AG04449 (cell line): ENCODE measurements at regions not wholly inside any gene's neighbourhood (a gene's known extent, or its start where the extent isn't known, plus 50 kb on each side); places are given as distances from the start of the nearest gene placed in this dataset.

Source experiments
- CTCF ChIA-PET: fragments of 350-600 bp; formaldehyde crosslinking; extraction: SDS; loops from one replicate; lab custom pipeline; 2021; ENCODE audit warnings: antibody characterized with exemption; lab: Yijun Ruan, JAX
- POLR2A ChIA-PET: fragments of 400-600, 350-600 bp; formaldehyde crosslinking; extraction: SDS; loops from one replicate; lab custom pipeline; 2020; ENCODE audit warnings: antibody characterized with exemption, inconsistent platforms; lab: Yijun Ruan, JAX
- DNase-seq: peaks from one replicate; pipeline ENCODE4 v3.0.0-alpha.2; 2010; ENCODE audit warnings: low read depth, low spot score
- H3K4me3 ChIP-seq: 2 replicates; pipeline ENCODE4 v1.5.1; 2011; ENCODE audit warnings: low read depth, mild to moderate bottlenecking, control low read depth, low read length
- TF ChIP-seq, protein P1 (sequence below): IDR thresholded peaks from one replicate; pipeline ENCODE4 v1.5.1; 2011; ENCODE audit warnings: mild to moderate bottlenecking, moderate library complexity, low read length, control low read depth, inconsistent platforms; ENCODE audit not compliant: insufficient read depth; ENCODE audit errors: missing control alignments

DNA sequence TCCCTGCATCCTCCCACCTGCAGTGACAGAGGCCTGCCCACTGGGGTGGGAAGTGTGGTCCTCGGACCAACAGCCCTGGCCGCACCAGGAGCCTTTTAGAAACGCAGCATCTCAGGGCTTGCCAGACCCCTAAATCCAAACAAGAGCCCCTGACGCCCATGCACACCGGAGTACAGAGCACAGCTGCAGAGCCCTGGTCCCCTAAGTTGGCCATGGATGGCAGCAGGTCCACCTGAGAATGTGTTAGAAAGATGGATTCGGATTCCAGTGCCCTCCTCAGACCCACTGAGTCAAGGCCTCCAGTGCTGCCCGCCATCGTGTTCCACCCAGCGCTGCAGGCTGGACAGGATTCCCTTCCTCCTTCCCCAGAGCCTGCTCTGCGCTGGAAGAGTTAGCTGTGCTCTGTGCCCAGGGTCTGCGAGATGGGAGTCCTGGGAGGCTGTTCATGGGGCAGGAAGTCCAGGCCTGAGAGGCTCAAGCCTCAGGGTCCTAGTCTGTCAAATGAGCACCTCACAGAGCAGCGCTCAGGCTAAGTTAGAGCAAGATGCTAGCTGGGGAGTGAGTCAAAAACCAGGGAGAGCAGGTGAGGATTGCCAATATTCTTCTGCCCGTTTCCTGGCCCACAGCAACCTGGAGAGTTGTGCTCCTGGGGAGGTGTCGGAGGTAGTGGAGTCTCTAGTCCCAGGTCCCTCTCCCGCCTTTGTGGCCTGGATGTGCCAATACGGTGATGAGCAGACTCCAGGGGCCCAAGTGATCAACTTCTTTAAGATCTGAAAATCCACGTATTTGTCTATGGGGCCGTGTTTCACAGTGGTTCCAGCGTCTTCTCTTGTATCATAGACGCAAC is 95.9 kb upstream of the GPR26 start:
- no peak overlapping the region for H3K4me3 ChIP-seq
- TF ChIP-seq, protein P1, sequence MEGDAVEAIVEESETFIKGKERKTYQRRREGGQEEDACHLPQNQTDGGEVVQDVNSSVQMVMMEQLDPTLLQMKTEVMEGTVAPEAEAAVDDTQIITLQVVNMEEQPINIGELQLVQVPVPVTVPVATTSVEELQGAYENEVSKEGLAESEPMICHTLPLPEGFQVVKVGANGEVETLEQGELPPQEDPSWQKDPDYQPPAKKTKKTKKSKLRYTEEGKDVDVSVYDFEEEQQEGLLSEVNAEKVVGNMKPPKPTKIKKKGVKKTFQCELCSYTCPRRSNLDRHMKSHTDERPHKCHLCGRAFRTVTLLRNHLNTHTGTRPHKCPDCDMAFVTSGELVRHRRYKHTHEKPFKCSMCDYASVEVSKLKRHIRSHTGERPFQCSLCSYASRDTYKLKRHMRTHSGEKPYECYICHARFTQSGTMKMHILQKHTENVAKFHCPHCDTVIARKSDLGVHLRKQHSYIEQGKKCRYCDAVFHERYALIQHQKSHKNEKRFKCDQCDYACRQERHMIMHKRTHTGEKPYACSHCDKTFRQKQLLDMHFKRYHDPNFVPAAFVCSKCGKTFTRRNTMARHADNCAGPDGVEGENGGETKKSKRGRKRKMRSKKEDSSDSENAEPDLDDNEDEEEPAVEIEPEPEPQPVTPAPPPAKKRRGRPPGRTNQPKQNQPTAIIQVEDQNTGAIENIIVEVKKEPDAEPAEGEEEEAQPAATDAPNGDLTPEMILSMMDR: no peak
- POLR2A ChIA-PET: no interaction called here
- CTCF ChIA-PET: interaction anchor here (1.4 kb wide), 1 partner anchor 12 kb away, joined by 3 read pairs; no protein-coding TSS in a partner anchor
- no peak for DNase-seq

GRCh38 chr10:123570898-123571515 is 95.1 kb upstream of the GPR26 start:
- no peak for DNase-seq
- no peak overlapping the region for H3K4me3 ChIP-seq
- POLR2A ChIA-PET: no interaction called here
- TF ChIP-seq, protein P1: no peak
- CTCF ChIA-PET: interaction anchor here (0.7 to 1.4 kb wide), 4 partner anchors 9 to 396 kb away, joined by 3 to 7 read pairs (median 4); no protein-coding TSS in a partner anchor

- TF ChIP-seq, protein P1: no peak
- CTCF ChIA-PET: interaction anchor here (0.7 to 1.2 kb wide), 3 partner anchors 8 to 395 kb away, joined by 4 to 7 read pairs (median 4); no protein-coding TSS in a partner anchor
- H3K4me3 ChIP-seq: no peak overlapping the region
- no peak for DNase-seq
- POLR2A ChIA-PET: no interaction called here
Measured at GRCh38 chr10:123571978-123572377, 94.2 kb upstream of the GPR26 start.

GRCh38 chr10:123573236-123574108 is 92.7 kb upstream of the GPR26 start:
- H3K4me3 ChIP-seq: no peak overlapping the region
- TF ChIP-seq, protein P1: peak; percentile 63
- no peak for DNase-seq
- ChIA-PET CTCF (interaction anchor here (0.6 to 1.7 kb wide), 9 partner anchors 9 to 810 kb away, joined by 3 to 11 read pairs (median 4); no protein-coding TSS in a partner anchor), POLR2A (interaction anchor here (0.7 kb wide), 1 partner anchor 393 kb away, joined by 3 read pairs; no protein-coding TSS in a partner anchor)

DNA sequence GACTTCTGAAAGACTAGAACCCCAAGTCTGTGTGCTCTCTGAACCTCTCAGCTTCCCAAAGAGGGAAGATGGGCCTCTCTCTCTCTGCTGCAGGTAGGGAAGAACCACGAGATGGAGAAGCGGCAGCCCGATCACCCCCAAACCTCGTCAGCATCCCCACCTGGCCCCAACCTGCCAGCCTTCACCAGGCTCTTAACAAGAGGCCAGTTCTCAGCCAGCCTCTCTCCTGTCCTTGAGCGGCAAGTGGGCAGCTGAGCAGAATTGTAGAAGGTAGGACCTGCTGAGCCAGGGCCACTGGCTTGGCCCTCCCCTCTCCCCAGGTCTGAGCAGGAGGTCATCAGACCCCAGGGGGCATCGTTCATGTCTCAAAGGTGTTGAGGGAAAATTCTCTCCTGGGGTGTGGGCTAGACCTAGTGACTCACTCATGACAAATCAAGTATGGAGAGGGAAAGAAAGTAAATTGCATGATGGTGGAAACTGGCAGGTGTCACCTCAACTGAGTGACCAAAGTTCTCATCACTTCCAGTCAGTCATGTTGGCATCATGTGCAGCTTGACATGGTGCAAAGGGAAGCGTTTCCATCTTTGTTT is 92.0 kb upstream of the GPR26 start:
- no peak overlapping the region for H3K4me3 ChIP-seq
- ChIA-PET POLR2A (no interaction called here), CTCF (interaction anchor here (1.0 to 1.7 kb wide), 10 partner anchors 9 to 816 kb away, joined by 3 to 11 read pairs (median 4); no protein-coding TSS in a partner anchor)
- TF ChIP-seq, protein P1: no peak
- no peak for DNase-seq
